HEK293 (cell line): ENCODE measurements at regions not wholly inside any gene's neighbourhood (a gene's known extent, or its start where the extent isn't known, plus 50 kb on each side); places are given as distances from the start of the nearest gene placed in this dataset.

Experiments used
- CTCF ChIA-PET: fragments of 350-600 bp; formaldehyde crosslinking; extraction: SDS; loops from one replicate; lab custom pipeline; 2021; ENCODE audit warnings: antibody characterized with exemption; lab: Yijun Ruan, JAX
- POLR2A ChIA-PET: fragments of 300-600 bp; formaldehyde crosslinking; extraction: SDS; loops from one replicate; lab custom pipeline; 2020; ENCODE audit warnings: antibody characterized with exemption, inconsistent platforms; lab: Yijun Ruan, JAX
- H3K27ac ChIP-seq: fragments of 200-500 bp; sonication (Bioruptor generic); 2 replicates; pipeline ENCODE4 v1.5.1; 2014; ENCODE audit warnings: low read depth, low read length, control low read depth, inconsistent platforms; ENCODE audit errors: extremely low read depth
- H3K36me3 ChIP-seq, 2 experiments: fragments of 200-500 bp in 1 of 2; sonication (Bioruptor generic) in 1 of 2; 1 replicate in 1 of 2; 2 replicates in 1 of 2; pipeline ENCODE4 v1.5.1; 2014 to 2017; ENCODE audit warnings: inconsistent platforms in 2 of 2, low read length in 2 of 2; ENCODE audit not compliant: control insufficient read depth in 2 of 2, insufficient read depth in 1 of 2
- H3K4me1 ChIP-seq: fragments of 200-500 bp; sonication (Bioruptor generic); 2 replicates; pipeline ENCODE4 v1.5.1; 2014; ENCODE audit warnings: mild to moderate bottlenecking, low read length, inconsistent platforms; ENCODE audit not compliant: control insufficient read depth, insufficient read depth
- H3K4me3 ChIP-seq: 2 replicates; pipeline ENCODE4 v1.5.1; 2011; ENCODE audit warnings: low read depth, mild to moderate bottlenecking, control low read depth, low read length, moderate library complexity
- H3K9me3 ChIP-seq: fragments of 200-500 bp; sonication (Bioruptor generic); 2 replicates; pipeline ENCODE4 v1.5.1; 2014; ENCODE audit warnings: low read depth, low read length, inconsistent platforms; ENCODE audit not compliant: control insufficient read depth, insufficient read depth
- GLIS1 ChIP-seq: fragments of 450-650 bp; formaldehyde crosslinking; IDR thresholded peaks from 2 replicates; pipeline ENCODE4 v1.5.1; 2016; ENCODE audit warnings: missing biosample characterization, missing genetic modification characterization
- IKZF3 ChIP-seq: fragments of 450-650 bp; IDR thresholded peaks from 2 replicates; pipeline ENCODE4 v1.5.0; 2018; ENCODE audit warnings: missing biosample characterization, mild to moderate bottlenecking, missing genetic modification characterization, moderate library complexity
- PRDM2 ChIP-seq: fragments of 450-650 bp; formaldehyde crosslinking; IDR thresholded peaks from 2 replicates; pipeline ENCODE4 v1.5.1; 2016; ENCODE audit warnings: missing biosample characterization, missing genetic modification characterization, borderline replicate concordance
- ZNF112 ChIP-seq: fragments of 450-650 bp; formaldehyde crosslinking; IDR thresholded peaks from 2 replicates; pipeline ENCODE4 v1.5.0; 2017; ENCODE audit warnings: missing biosample characterization, missing genetic modification characterization
- ZNF133 ChIP-seq: fragments of 450-650 bp; formaldehyde crosslinking; IDR thresholded peaks from 2 replicates; pipeline ENCODE4 v1.5.1; 2016; ENCODE audit warnings: missing biosample characterization, missing genetic modification characterization
- ZNF148 ChIP-seq: fragments of 450-650 bp; formaldehyde crosslinking; IDR thresholded peaks from 2 replicates; pipeline ENCODE4 v1.5.0; 2017; ENCODE audit warnings: missing biosample characterization, missing genetic modification characterization, borderline replicate concordance
- ZNF16 ChIP-seq: fragments of 450-650 bp; formaldehyde crosslinking; IDR thresholded peaks from 2 replicates; pipeline ENCODE4 v1.5.1; 2016; ENCODE audit warnings: low read depth, missing biosample characterization, missing genetic modification characterization
- ZNF2 ChIP-seq: fragments of 450-650 bp; formaldehyde crosslinking; IDR thresholded peaks from 2 replicates; pipeline ENCODE4 v1.5.1; 2016; ENCODE audit warnings: missing biosample characterization, missing genetic modification characterization
- ZNF223 ChIP-seq: fragments of 450-650 bp; formaldehyde crosslinking; IDR thresholded peaks from 2 replicates; pipeline ENCODE4 v1.5.1; 2016; ENCODE audit warnings: missing biosample characterization, missing genetic modification characterization
- ZNF266 ChIP-seq: fragments of 450-650 bp; formaldehyde crosslinking; IDR thresholded peaks from 2 replicates; pipeline ENCODE4 v1.5.1; 2016; ENCODE audit warnings: missing biosample characterization, missing genetic modification characterization, low read depth
- ZNF510 ChIP-seq: fragments of 450-650 bp; formaldehyde crosslinking; IDR thresholded peaks from 2 replicates; pipeline ENCODE4 v1.5.1; 2018; ENCODE audit warnings: mild to moderate bottlenecking, missing genetic modification characterization, missing biosample characterization; ENCODE audit not compliant: insufficient replicate concordance
- ZNF623 ChIP-seq: fragments of 450-650 bp; formaldehyde crosslinking; IDR thresholded peaks from 2 replicates; pipeline ENCODE4 v1.5.1; 2016; ENCODE audit warnings: missing biosample characterization, missing genetic modification characterization
- ZSCAN30 ChIP-seq: fragments of 450-650 bp; IDR thresholded peaks from 2 replicates; pipeline ENCODE4 v1.5.1; 2018; ENCODE audit warnings: missing biosample characterization, mild to moderate bottlenecking, missing genetic modification characterization, moderate library complexity

- Histone ChIP-seq H3K9me3 (no peaks in the 10 kb centered on the region), H3K4me3 (no peak overlapping the region), H3K36me3 (no peaks in the 10 kb centered on the region), H3K4me1 (no peaks in the 10 kb centered on the region), H3K27ac (no peak overlapping the region)
- ChIA-PET CTCF (interaction anchor here (0.6 kb wide), 1 partner anchor 692 kb away, joined by 3 read pairs; no protein-coding TSS in a partner anchor), POLR2A (no interaction called here)
- TF ChIP-seq ZNF133 (no peak), ZNF223 (tag by site-specific recombination) (no peak), ZNF16 (tag by site-specific recombination) (no peak), ZNF148 (tag by site-specific recombination) (no peak), ZSCAN30 (tag by site-specific recombination) (no peak), IKZF3 (tag by site-specific recombination) (no peak), ZNF112 (tag by site-specific recombination) (no peak)
Observed at GRCh38 chr2:150286730-150287362, 200.6 kb downstream of the RND3 start.

GRCh38 chr2:150284116-150284515 is 203.4 kb downstream of the RND3 start:
- CTCF ChIA-PET, result no interaction called here
- no peaks in the 10 kb centered on the region for H3K36me3 ChIP-seq
- H3K4me3 ChIP-seq, result no peak overlapping the region
- no peaks in the 10 kb centered on the region for H3K9me3 ChIP-seq
- no peaks in the 10 kb centered on the region for H3K4me1 ChIP-seq
- TF ChIP-seq ZNF510 (no peak), PRDM2 (tag by site-specific recombination) (no peak), ZNF266 (tag by site-specific recombination) (no peak), GLIS1 (tag by site-specific recombination) (no peak), ZNF623 (tag by site-specific recombination) (no peak), ZNF2 (no peak)
- POLR2A ChIA-PET, result no interaction called here
- H3K27ac ChIP-seq, result no peak overlapping the region
